Muscle of leg (tissue), 3 donors: ENCODE measurements at regions not wholly inside any gene's neighbourhood (a gene's known extent, or its start where the extent isn't known, plus 50 kb on each side); places are given as distances from the start of the nearest gene placed in this dataset.
A peak's percentile ranks its signal among the peaks of the same experiment; 100 is the strongest.

ENCODE experiments used
- DNase-seq: peaks from one replicate; pipeline ENCODE4 v3.0.0; 2013
- H3K27ac ChIP-seq: one replicate; pipeline ENCODE4 v1.5.1; 2013; ENCODE audit warnings: mild to moderate bottlenecking, low read length, control low read depth
- H3K27me3 ChIP-seq: one replicate; pipeline ENCODE4 v1.6.1; 2013; ENCODE audit warnings: low read length; ENCODE audit not compliant: control insufficient read depth, insufficient read depth
- H3K36me3 ChIP-seq: one replicate; pipeline ENCODE4 v1.6.1; 2013; ENCODE audit warnings: low read length; ENCODE audit not compliant: control insufficient read depth, insufficient read depth
- H3K4me1 ChIP-seq: one replicate; pipeline ENCODE4 v1.6.1; 2013; ENCODE audit warnings: low read length; ENCODE audit not compliant: control insufficient read depth, insufficient read depth
- H3K4me3 ChIP-seq: one replicate; pipeline ENCODE4 v1.5.1; 2013; ENCODE audit warnings: low read length, control low read depth
- H3K9me3 ChIP-seq: replicated peaks from 2 replicates; pipeline ENCODE4 v1.6.1; 2013; ENCODE audit warnings: low read depth, low read length; ENCODE audit not compliant: control insufficient read depth
- WGBS: methylation state at CpG from one replicate; pipeline ENCODE4 v1.1.5; 2013; ENCODE audit warnings: missing lambda C conversion rate; ENCODE audit not compliant: insufficient coverage; 5-methylcytosine and 5-hydroxymethylcytosine counted together

DNA sequence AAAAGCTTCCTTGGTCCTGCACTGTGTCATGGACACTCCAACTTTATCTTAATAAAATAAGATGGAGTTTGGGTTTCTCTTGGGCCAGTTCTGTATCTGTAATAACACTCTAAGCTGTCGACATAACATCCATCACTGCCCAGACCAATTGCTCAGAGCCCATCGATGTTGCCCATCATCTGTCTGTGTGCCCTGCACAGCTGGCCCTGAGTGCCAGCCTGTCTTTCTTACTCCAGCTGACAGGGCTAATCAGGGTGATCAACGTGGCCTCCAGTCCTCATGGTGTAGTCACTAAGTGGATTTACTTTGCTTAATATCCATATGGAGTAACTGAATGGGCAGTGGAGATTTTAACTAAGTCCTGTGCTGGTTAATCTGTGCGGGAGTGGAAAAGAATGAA lies 419.8 kb upstream of the TPM1 start:
- H3K27me3 ChIP-seq: no peaks in the 10 kb centered on the region
- H3K4me1 ChIP-seq: peaks cover 10% of the 10 kb centered on the region
- H3K9me3 ChIP-seq: no peaks in the 10 kb centered on the region
- H3K27ac ChIP-seq: no peak overlapping the region
- H3K36me3 ChIP-seq: no peaks in the 10 kb centered on the region
- no peak overlapping the region for H3K4me3 ChIP-seq
- no peak for DNase-seq
- 76% methylated on average over 3 of the region's 4 CpGs for WGBS

DNA sequence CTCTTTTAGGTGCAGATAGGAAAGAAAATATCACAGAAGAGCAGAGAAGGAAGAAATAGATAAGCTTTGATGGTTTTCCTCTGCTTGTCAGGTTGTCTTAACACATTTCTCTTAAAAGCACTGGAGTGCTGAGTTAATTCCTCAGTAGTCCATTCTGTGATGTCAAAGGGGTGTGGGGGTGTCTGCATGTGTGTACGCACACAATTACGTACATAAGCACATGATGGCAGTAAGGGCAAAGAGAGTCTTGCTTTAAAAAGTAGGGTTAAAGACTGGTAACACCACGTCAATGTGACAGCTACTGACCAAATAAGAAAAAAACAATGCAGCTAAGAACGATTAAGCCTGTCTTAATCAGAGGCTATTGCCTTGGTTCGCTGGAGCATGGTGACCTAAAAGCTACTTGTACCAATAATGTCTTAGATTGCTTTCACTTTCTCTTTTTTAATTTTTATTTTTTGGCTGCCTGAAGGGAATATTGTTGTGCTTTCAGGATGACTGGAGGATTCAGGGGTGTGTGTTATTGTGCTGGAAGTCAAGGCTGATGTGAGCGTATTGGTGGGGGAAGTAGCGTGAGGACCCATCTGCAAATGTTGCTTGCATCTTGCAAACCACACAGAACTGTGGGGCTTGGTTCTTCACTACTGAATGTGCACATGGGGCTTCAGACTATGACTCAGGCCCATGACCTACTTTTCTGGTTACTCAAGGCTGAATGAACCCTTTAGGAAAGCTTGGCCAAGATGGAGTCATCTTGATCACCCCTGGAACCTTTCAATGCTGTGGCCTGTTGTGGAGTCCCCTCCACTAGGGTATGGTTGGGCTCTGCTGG lies 417.8 kb upstream of the TPM1 start:
- Histone ChIP-seq H3K4me1 (peaks cover 10% of the 10 kb centered on the region), H3K27ac (no peak overlapping the region)
- DNase-seq: no peak

DNA sequence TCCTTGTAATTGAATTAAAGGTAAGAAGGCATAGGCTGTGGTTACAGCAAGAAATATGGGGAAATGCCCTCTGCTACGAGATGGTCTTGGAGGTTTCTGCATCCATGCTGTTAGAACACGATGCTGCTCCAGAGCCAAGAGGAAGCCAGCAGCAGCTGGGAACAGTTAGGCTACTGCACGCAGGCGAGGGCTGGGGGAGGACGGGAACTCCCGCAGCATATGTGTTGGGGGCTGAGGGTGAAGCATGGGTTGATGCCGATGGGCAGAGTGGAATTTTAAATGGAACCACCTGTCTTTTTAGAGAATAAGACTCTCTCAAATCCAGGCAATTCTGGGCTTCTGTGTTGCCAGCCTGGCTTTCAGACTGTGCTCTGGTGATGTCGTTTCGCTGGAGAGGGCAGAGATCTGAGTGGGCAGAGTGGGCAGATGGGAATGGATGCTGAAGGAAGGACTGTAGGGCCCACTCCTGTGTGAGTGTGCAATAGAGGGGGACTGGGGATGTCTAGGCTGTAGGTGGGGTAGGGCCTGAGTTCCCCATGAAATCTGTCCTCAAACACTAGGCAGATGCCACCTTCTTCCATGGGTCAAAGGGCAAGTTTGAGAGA lies 417.0 kb upstream of the TPM1 start:
- DNase-seq: peak; percentile 65
- Histone ChIP-seq H3K27me3 (no peaks in the 10 kb centered on the region), H3K27ac (peak overlapping the region; percentile 60), H3K36me3 (no peaks in the 10 kb centered on the region), H3K4me1 (peaks cover 10% of the 10 kb centered on the region), H3K4me3 (no peak overlapping the region), H3K9me3 (no peaks in the 10 kb centered on the region)
- 31% methylated on average over 8 of the region's 9 CpGs for WGBS

More for the DNA sequence above, 417.8 kb upstream of the TPM1 start:
- no peaks in the 10 kb centered on the region for H3K36me3 ChIP-seq
- H3K9me3 ChIP-seq: no peaks in the 10 kb centered on the region
- H3K27me3 ChIP-seq: no peaks in the 10 kb centered on the region
- WGBS: 79% methylated on average over 5 of the region's 7 CpGs
- no peak overlapping the region for H3K4me3 ChIP-seq

DNA sequence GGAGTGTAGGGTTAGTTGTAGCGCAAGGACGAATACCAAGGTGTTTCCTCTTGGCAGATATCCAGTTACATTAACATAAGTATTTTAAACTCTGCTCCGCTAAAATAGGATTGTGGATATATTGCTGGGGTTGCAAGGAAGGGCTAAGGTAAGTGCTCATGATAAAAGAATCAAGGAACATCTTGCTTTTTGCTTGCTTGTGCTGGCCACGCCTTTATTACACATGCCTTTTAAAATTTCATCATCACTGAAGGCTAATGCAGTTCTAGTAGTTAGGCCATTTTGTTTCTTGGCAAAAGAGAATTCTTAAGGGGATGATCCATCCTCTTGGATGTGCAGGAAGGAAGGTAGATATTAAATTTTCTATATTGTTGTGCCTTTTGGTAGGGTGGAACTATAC lies 415.6 kb upstream of the TPM1 start:
- no peak overlapping the region for H3K27ac ChIP-seq
- H3K36me3 ChIP-seq: no peaks in the 10 kb centered on the region
- WGBS: no CpG with 5 or more reads among the region's 4 CpGs
- DNase-seq: no peak
- no peak overlapping the region for H3K4me3 ChIP-seq
- peaks cover 10% of the 10 kb centered on the region for H3K4me1 ChIP-seq
- no peaks in the 10 kb centered on the region for H3K27me3 ChIP-seq
- no peaks in the 10 kb centered on the region for H3K9me3 ChIP-seq

DNA sequence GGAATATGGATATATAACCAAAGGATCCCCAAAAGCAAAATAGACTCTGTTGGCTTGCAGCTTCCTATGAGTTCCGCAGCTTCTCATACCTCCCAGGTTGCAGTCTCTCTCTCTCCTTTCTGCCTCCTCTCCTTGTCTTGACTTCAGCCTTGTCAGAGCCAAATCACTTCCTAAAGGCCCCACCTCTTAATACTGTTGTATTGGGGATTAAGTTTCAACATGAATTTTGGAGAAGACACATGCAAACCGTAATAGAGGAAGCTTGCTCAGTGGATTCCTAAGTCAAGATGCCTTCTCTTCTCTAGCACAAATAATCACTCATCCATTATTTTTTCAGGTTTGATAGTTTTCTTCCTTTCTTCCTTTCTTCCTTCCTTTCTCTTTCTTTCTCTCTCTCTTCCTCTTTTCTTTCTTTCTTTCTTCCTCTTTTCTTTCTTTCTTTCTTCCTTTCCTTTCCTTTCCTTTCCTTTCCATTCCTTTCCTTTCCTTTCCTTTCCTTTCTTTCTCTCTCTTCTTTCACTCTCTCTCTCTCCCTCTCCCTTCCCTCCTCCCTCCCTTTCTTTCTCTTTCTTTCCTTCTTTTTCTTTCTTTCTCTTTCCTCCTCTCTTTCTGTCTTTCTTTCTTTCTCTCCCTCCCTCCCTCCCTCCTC lies 411.3 kb upstream of the TPM1 start:
- Histone ChIP-seq H3K9me3 (no peaks in the 10 kb centered on the region), H3K27ac (no peak overlapping the region), H3K27me3 (no peaks in the 10 kb centered on the region), H3K36me3 (no peaks in the 10 kb centered on the region), H3K4me1 (no peaks in the 10 kb centered on the region), H3K4me3 (no peak overlapping the region)
- no CpG with 5 or more reads among the region's 2 CpGs for WGBS
- DNase-seq: no peak

DNA sequence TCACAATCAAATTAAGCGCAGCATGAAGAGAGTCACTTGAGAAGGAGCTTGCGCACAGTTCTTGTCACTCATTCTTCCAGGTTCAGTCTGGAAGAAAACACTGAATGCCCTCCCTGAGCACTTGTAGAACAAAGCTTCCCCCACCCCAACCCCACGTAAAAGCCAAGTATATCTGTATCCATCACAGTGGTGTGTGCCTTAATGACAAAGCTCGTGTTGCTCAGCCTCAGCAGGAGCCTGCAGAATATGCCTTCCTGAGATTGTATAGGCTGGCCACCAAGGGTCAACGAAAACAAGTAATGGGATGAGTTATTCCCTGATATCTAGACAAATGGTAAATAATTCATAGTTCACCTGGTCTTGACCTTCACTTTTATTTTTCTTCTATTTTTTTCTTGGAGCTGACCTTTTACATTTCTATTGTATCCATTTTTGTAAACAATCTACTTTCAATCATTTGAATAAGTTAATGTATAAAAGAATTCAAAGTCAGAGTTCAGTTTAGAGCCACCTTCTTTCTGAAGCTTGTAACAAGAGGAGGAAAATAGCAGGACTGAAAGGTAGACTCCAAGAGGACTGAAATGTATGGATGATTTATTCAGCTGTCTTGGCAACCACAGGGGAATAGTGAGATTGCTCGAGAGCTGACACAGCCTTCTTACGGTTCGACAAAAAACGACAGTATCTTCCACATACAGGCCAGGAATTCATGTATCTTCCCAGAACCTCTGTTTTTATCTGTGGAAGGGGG lies 405.5 kb upstream of the TPM1 start:
- Histone ChIP-seq H3K27me3 (no peaks in the 10 kb centered on the region), H3K36me3 (no peaks in the 10 kb centered on the region), H3K4me3 (no peak overlapping the region), H3K27ac (no peak overlapping the region), H3K4me1 (peaks cover 10% of the 10 kb centered on the region), H3K9me3 (no peaks in the 10 kb centered on the region)
- 100% methylated on average over 1 of the region's 9 CpGs for WGBS
- no peak for DNase-seq

DNA sequence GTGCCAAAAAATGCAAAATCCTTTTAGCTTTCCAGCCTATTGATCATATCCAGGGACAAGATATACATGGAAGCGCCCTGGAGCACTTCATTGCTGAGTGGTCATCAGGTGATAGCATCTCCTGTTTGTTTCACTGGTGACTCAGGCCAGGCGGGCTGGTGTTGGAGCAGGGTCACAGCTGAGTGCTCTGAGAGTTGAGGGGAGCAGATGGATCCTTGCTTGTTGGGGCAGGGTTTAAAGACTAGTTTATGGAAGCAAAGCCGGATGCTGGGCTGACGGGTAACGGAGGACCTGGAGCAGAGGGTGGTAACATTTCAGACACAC lies 405.0 kb upstream of the TPM1 start:
- no peaks in the 10 kb centered on the region for H3K9me3 ChIP-seq
- no peak for DNase-seq
- no peaks in the 10 kb centered on the region for H3K27me3 ChIP-seq
- no peaks in the 10 kb centered on the region for H3K36me3 ChIP-seq
- H3K4me1 ChIP-seq: peaks cover 10% of the 10 kb centered on the region
- no peak overlapping the region for H3K27ac ChIP-seq
- H3K4me3 ChIP-seq: no peak overlapping the region
- 74% methylated on average over 4 of the region's 5 CpGs for WGBS

DNA sequence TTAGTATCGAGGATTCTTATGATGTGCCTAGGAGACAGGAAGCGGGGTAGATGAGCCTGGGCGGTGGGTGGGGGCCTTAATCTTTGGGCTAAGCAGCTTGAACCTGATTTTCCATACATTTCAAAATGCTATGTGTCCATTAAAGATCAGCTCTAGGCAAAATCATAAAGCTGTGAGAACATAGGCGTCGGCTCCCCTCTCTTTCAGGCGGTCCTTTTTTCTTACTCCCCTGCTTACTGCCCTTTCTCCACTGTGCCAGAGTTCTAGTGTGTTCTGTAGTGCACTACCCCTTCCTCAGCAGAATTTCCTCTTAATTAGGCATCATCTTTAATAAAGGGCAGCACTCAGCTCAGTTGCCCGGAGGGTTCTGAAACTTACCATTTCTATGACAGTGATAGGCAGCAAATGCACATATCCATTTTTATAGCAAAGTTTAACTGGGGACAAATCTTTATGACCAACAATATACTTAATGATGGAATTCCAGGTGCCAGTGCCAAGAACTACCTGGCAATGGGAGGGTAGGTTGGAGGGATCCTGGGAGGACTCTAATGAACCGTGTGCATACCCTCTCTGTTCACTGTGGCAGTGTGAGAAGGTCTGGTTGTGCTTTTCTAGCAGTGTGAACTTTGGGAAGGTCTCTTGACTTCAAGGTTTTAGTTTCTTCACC lies 404.5 kb upstream of the TPM1 start:
- Histone ChIP-seq H3K4me1 (peaks cover 10% of the 10 kb centered on the region), H3K4me3 (no peak overlapping the region), H3K27me3 (no peaks in the 10 kb centered on the region), H3K36me3 (no peaks in the 10 kb centered on the region), H3K27ac (no peak overlapping the region), H3K9me3 (no peaks in the 10 kb centered on the region)
- no peak for DNase-seq
- WGBS: 92% methylated on average over 2 of the region's 8 CpGs

DNA sequence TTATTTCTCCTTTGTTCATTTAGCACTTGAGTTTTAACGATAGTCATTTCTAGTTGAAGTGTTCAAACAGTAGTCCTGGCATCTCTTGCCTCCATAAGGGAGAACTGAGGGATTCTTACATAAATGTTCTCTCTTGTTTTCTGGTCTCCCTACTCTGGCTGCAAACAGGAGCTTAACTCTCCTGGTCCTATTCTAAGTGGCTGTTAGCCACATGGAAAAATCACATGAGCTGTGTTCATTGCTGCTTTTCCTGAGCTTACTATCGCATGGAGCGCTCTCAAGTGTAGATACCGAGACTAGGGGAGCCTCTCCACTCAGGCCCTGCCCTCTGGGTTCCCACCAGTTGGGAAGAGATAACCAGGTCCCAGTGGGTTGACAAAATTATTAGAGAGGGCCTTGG lies 403.1 kb upstream of the TPM1 start:
- no peak overlapping the region for H3K27ac ChIP-seq
- WGBS: 93% methylated on average over 3 of the region's 4 CpGs

More for the DNA sequence above, 403.1 kb upstream of the TPM1 start:
- Histone ChIP-seq H3K9me3 (no peaks in the 10 kb centered on the region), H3K4me1 (peaks cover 21% of the 10 kb centered on the region), H3K36me3 (no peaks in the 10 kb centered on the region), H3K27me3 (no peaks in the 10 kb centered on the region), H3K4me3 (no peak overlapping the region)
- no peak for DNase-seq
